ENCODE measurements at regions not wholly inside any gene's neighbourhood (a gene's known extent, or its start where the extent isn't known, plus 50 kb on each side); places are given as distances from the start of the nearest gene placed in this dataset.

- TF ChIP-seq EZH2 (IDR thresholded peaks at IDR 0.05; ENCODE audit: low read depth, unreplicated experiment) (no peak), CTCF (conservative IDR thresholded peaks at IDR 0.05; ENCODE audit: low read depth in 2 of 2) (no peak), EZH2phosphoT487 (IDR thresholded peaks at IDR 0.05; ENCODE audit: unreplicated experiment) (no peak), POLR2AphosphoS5 (IDR thresholded peaks at IDR 0.05; ENCODE audit: low read depth) (no peak), CREB1 (CRISPR knock-in tag; IDR thresholded peaks at IDR 0.05; ENCODE audit: low read depth) (no peak), REST (IDR thresholded peaks at IDR 0.05; ENCODE audit: unreplicated experiment) (no peak), JUNB (IDR thresholded peaks at IDR 0.05; ENCODE audit: unreplicated experiment) (no peak), ZNF331 (CRISPR knock-in tag; IDR thresholded peaks at IDR 0.05; ENCODE audit: low read depth) (no peak)
Measured at GRCh38 chr6:131410785-131411184, 162.2 kb upstream of the ARG1 start.

Data from GM23338 (cell line).